HCT116 (cell line): ENCODE measurements at regions not wholly inside any gene's neighbourhood (a gene's known extent, or its start where the extent isn't known, plus 50 kb on each side); places are given as distances from the start of the nearest gene placed in this dataset.

Source experiments
- ATAC-seq: fragments of 200-7000 bp; cut with Tn5 transposase; 2 replicates; pipeline ENCODE4 v1.9.1; 2020; ENCODE audit warnings: mild to moderate bottlenecking, moderate library complexity
- BruUV-seq: library from RNA; stranded (reverse); fragments of 400-500 nt; replicated peaks from 2 replicates; lab custom pipeline; 2021; lab: Mats Ljungman, UMichigan
- CTCF ChIA-PET: fragments of 300-600 bp; sonication (Branson Sonifier 250); formaldehyde crosslinking; loops from one replicate; lab custom pipeline; 2021; ENCODE audit warnings: antibody characterized with exemption; lab: Charles Lee
- POLR2A ChIA-PET: fragments of 300-600, 350-600 bp; sonication (Branson Sonifier 250); formaldehyde crosslinking; loops from one replicate; lab custom pipeline; 2021; ENCODE audit warnings: antibody characterized with exemption; lab: Charles Lee
- RAD21 ChIA-PET, 2 experiments: fragments of 300-600 bp; sonication (Branson Sonifier 250); formaldehyde crosslinking; loops; one replicate each; lab custom pipeline; 2023; ENCODE audit warnings: low total read pairs in 2 of 2; ENCODE audit not compliant: uncharacterized antibody in 2 of 2, unreplicated experiment in 2 of 2, low non-redundant PET in 1 of 2; lab: Charles Lee
- DNase-seq: peaks from one replicate; pipeline ENCODE4 v3.0.0-alpha.2; 2010; ENCODE audit warnings: low read depth, low spot score
- H2AFZ ChIP-seq: fragments of 200-600 bp; shearing (Covaris generic), sonication (generic); 2 replicates; pipeline ENCODE4 v1.6.1; 2017; ENCODE audit warnings: low read depth, mixed run types, mixed read lengths, antibody characterized with exemption, low read length; ENCODE audit not compliant: poor library complexity, severe bottlenecking
- H3K27ac ChIP-seq: 2 replicates; pipeline ENCODE4 v1.5.1; 2012; ENCODE audit warnings: low read depth, low read length
- H3K27me3 ChIP-seq: fragments of 200-600 bp; sonication (generic); 2 replicates; pipeline ENCODE4 v1.6.1; 2016; ENCODE audit warnings: mixed run types, low read length, mixed read lengths; ENCODE audit not compliant: insufficient read depth
- H3K36me3 ChIP-seq, 2 experiments: fragments of 200-500 bp in 1 of 2; fragments of 200-600 bp in 1 of 2; sonication (Bioruptor generic) in 1 of 2; sonication (generic) in 1 of 2; 2 replicates each; pipeline versions ENCODE4 v1.5.1 to v1.6.1; 2014 to 2016; ENCODE audit warnings: low read length in 2 of 2, inconsistent platforms in 1 of 2, mixed read lengths in 1 of 2, mixed run types in 1 of 2; ENCODE audit not compliant: insufficient read depth in 2 of 2, control insufficient read depth in 1 of 2
- H3K4me1 ChIP-seq, 2 experiments: fragments of 200-600 bp in 1 of 2; sonication (generic) in 1 of 2; 2 replicates each; pipeline versions ENCODE4 v1.5.1 to v1.6.1; 2012 to 2017; ENCODE audit warnings: low read length in 2 of 2, inconsistent platforms in 1 of 2, mild to moderate bottlenecking in 1 of 2, mixed read lengths in 1 of 2, mixed run types in 1 of 2, moderate library complexity in 1 of 2; ENCODE audit not compliant: insufficient read depth in 2 of 2, control insufficient read depth in 1 of 2
- H3K4me2 ChIP-seq: fragments of 200-600 bp; sonication (generic); 2 replicates; pipeline ENCODE4 v1.6.1; 2017; ENCODE audit warnings: mixed run types, low read length, mixed read lengths
- H3K4me3 ChIP-seq, 2 experiments: fragments of 200-600 bp in 1 of 2; sonication (generic) in 1 of 2; replicated peaks in 1 of 2; 2 replicates each; pipeline ENCODE4 v1.5.1; 2011 to 2016; ENCODE audit warnings: low read length in 2 of 2, control low read depth in 1 of 2, low read depth in 1 of 2, mild to moderate bottlenecking in 1 of 2, mixed read lengths in 1 of 2, mixed run types in 1 of 2
- H3K79me2 ChIP-seq: fragments of 200-600 bp; sonication (generic); 2 replicates; pipeline ENCODE4 v1.6.1; 2017; ENCODE audit warnings: mild to moderate bottlenecking, mixed run types, low read length, moderate library complexity, mixed read lengths; ENCODE audit not compliant: insufficient read depth
- H3K9ac ChIP-seq: fragments of 200-600 bp; sonication (generic); 2 replicates; pipeline ENCODE4 v1.6.1; 2016; ENCODE audit warnings: low read length, mixed read lengths
- H3K9me2 ChIP-seq: fragments of 200-600 bp; sonication (generic), shearing (Covaris generic); 2 replicates; pipeline ENCODE4 v1.6.1; 2017; ENCODE audit warnings: mixed run types, mild to moderate bottlenecking, moderate library complexity; ENCODE audit not compliant: insufficient read depth
- H3K9me3 ChIP-seq, 2 experiments: fragments of 200-500 bp in 1 of 2; fragments of 200-600 bp in 1 of 2; sonication (Bioruptor generic) in 1 of 2; sonication (generic) in 1 of 2; 2 replicates each; pipeline ENCODE4 v1.6.1; 2014 to 2017; ENCODE audit warnings: low read length in 2 of 2, mixed read lengths in 2 of 2, inconsistent platforms in 1 of 2, low read depth in 1 of 2, mild to moderate bottlenecking in 1 of 2, mixed run types in 1 of 2, moderate library complexity in 1 of 2; ENCODE audit not compliant: control insufficient read depth in 1 of 2, insufficient read depth in 1 of 2
- H4K20me1 ChIP-seq: fragments of 200-600 bp; sonication (generic), shearing (Covaris generic); 2 replicates; pipeline ENCODE4 v1.6.1; 2017; ENCODE audit warnings: mixed run types, mild to moderate bottlenecking, moderate library complexity; ENCODE audit not compliant: insufficient read depth
- CBX3 ChIP-seq: IDR thresholded peaks from 2 replicates; pipeline ENCODE4 v1.6.1; 2012; ENCODE audit warnings: low read depth
- CTCF ChIP-seq, 3 experiments: fragments of 200-600 bp in 1 of 3; sonication (generic) in 1 of 3; IDR thresholded peaks in 2 of 3; conservative IDR thresholded peaks in 1 of 3; 2 replicates each; pipeline ENCODE4 v1.5.1; 2012 to 2017; ENCODE audit warnings: low read depth in 2 of 3, low read length in 2 of 3, antibody characterized with exemption in 1 of 3, borderline replicate concordance in 1 of 3, control low read depth in 1 of 3, mild to moderate bottlenecking in 1 of 3, mixed read lengths in 1 of 3, mixed run types in 1 of 3, moderate library complexity in 1 of 3; ENCODE audit not compliant: insufficient read depth in 1 of 3
- EGR1 ChIP-seq: IDR thresholded peaks from 2 replicates; pipeline ENCODE4 v1.6.1; 2012; ENCODE audit warnings: low read depth
- JUND ChIP-seq: IDR thresholded peaks from 2 replicates; pipeline ENCODE4 v1.6.1; 2012
- POLR2A ChIP-seq: IDR thresholded peaks from 2 replicates; pipeline ENCODE4 v1.7.0; 2011; ENCODE audit warnings: borderline replicate concordance; ENCODE audit not compliant: insufficient read depth, insufficient read length; ENCODE audit errors: extremely low read depth
- SIN3A ChIP-seq: IDR thresholded peaks from 2 replicates; pipeline ENCODE4 v1.6.1; 2012; ENCODE audit warnings: low read depth
- SP1 ChIP-seq: IDR thresholded peaks from 2 replicates; pipeline ENCODE4 v1.6.1; 2012; ENCODE audit warnings: low read depth
- ZNF274 ChIP-seq: fragments of 200-500 bp; sonication (Bioruptor generic); IDR thresholded peaks from 2 replicates; pipeline ENCODE4 v1.6.1; 2014; ENCODE audit warnings: mild to moderate bottlenecking, low read depth, low read length, inconsistent platforms
- intact Hi-C: fragments of 100-400 bp; cut with micrococcal nuclease; formaldehyde crosslinking; loops from 2 replicates; pipeline ENCODE4 v1.10.0; 2022
- TF ChIP-seq, protein P1 (sequence below): IDR thresholded peaks from 2 replicates; pipeline ENCODE4 v1.6.1; 2012; ENCODE audit warnings: low read depth

DNA sequence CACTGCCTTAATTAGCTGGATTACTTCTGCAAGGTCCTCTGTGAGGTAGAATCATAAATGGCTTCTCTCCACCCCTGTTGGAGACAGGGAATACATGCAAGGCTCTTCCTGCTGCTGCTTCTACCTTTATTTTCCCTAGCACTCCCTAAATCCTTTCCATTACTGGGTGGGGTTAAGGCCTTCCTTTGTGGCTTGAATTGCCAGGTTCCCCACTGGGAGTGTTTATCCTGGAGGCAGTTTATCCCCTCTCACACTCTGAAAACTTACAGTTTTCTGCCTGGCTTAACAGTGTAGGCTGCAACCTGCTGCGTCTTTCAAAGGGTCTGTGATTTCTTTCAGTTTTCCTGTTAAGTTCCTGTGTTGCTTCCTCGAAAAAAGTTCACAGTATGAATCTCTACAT lies 1062.3 kb upstream of the CRIM1 start:
- Histone ChIP-seq H3K27me3 (no peaks in the 10 kb centered on the region), H3K27ac (no peak overlapping the region), H3K4me1 (no peaks in the 10 kb centered on the region), H3K9ac (no peak overlapping the region), H3K4me3 (no peak overlapping the region), H3K4me2 (no peak overlapping the region), H3K36me3 (no peaks in the 10 kb centered on the region), H4K20me1 (no peaks in the 10 kb centered on the region), H2AFZ (no peak overlapping the region), H3K79me2 (no peaks in the 10 kb centered on the region), H3K9me2 (no peaks in the 10 kb centered on the region), H3K9me3 (peaks cover 7 to 10% of the 10 kb centered on the region in 2 experiments; a peak in 3 of 4 replicates)
- intact Hi-C loops: no loop called here
- ATAC-seq (no peak), DNase-seq (no peak)
- BruUV-seq: no TSS peak
- RAD21 ChIA-PET: no interaction called here
- POLR2A ChIA-PET: no interaction called here
- CTCF ChIA-PET: no interaction called here
- TF ChIP-seq, protein P1, sequence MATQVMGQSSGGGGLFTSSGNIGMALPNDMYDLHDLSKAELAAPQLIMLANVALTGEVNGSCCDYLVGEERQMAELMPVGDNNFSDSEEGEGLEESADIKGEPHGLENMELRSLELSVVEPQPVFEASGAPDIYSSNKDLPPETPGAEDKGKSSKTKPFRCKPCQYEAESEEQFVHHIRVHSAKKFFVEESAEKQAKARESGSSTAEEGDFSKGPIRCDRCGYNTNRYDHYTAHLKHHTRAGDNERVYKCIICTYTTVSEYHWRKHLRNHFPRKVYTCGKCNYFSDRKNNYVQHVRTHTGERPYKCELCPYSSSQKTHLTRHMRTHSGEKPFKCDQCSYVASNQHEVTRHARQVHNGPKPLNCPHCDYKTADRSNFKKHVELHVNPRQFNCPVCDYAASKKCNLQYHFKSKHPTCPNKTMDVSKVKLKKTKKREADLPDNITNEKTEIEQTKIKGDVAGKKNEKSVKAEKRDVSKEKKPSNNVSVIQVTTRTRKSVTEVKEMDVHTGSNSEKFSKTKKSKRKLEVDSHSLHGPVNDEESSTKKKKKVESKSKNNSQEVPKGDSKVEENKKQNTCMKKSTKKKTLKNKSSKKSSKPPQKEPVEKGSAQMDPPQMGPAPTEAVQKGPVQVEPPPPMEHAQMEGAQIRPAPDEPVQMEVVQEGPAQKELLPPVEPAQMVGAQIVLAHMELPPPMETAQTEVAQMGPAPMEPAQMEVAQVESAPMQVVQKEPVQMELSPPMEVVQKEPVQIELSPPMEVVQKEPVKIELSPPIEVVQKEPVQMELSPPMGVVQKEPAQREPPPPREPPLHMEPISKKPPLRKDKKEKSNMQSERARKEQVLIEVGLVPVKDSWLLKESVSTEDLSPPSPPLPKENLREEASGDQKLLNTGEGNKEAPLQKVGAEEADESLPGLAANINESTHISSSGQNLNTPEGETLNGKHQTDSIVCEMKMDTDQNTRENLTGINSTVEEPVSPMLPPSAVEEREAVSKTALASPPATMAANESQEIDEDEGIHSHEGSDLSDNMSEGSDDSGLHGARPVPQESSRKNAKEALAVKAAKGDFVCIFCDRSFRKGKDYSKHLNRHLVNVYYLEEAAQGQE: no peak
- no peak for TF ChIP-seq CTCF (IDR thresholded peaks at IDR 0.05 in 2 of 3, conservative IDR thresholded peaks at IDR 0.05 in 1 of 3; ENCODE audit: borderline replicate concordance in 1 of 3, insufficient read depth in 1 of 3, low read depth in 2 of 3, low read length in 2 of 3)
- no peak for TF ChIP-seq JUND
- TF ChIP-seq POLR2A: no peak
- TF ChIP-seq SP1: no peak
- no peak for TF ChIP-seq CBX3
- TF ChIP-seq EGR1: no peak
- TF ChIP-seq ZNF274: no peak
- TF ChIP-seq SIN3A: no peak
